ENCODE measurements at regions not wholly inside any gene's neighbourhood (a gene's known extent, or its start where the extent isn't known, plus 50 kb on each side); places are given as distances from the start of the nearest gene placed in this dataset.
"Not testable (repeated sequence)": the region's sequence is repeated elsewhere in the genome, so short reads cannot be mapped to it uniquely, and the experiment has no call there.

DNA sequence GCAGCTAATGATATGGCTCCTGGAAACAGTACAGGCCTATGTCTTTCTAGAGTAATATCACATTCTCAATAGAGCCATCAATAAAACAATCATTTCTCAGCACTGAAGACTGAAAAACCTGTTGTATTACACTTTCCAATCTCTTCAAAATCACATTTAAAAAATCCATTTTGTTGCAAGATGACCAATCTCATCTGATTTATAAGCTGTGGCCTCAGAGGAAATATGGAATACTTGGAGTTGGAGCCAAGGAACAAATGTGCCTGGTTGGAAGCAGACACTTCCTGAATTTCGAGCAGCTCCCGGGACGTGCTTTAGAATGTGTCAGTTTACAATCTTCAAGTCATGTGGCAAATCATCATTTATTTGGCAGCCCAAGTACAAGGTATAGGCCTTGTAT, 114.5 kb downstream of the ADCYAP1 start:
- in situ Hi-C loops (cut with HindIII; ENCODE audit: low pct_unique_long_range_greater_than_20kb, low sequenced_read_pairs), result no loop called here
- no peak for DNase-seq (ENCODE audit: low read depth, low spot score)

DNA sequence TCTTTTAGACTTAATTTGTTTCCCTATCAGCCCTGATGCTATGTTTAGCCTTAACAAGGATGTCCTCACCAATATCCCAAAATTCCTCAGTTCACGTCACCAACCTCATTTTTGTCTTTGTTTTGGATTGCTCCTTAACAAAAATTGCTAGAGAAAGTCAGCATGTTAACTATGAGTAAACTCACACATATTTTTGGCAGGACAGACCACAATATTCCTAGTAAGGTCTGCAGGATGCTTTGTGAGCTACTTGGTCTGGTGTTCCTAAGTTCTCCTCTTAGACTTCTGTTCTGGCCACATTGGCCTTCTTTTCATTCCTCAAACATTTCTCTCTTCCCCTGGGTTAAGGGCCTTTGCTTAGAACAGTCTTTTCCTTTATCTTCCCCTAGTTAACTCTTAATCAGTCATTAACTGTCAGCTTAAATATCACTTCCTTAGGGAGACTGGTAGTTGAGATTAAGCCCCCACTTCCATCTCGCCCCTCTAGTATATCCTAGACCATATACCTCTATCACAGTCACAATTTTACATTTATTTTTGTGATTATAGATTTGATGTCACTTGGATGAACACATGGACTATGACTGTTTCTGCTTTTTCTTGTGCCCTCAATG, 116.2 kb downstream of the ADCYAP1 start:
- DNase-seq (ENCODE audit: low read depth, low spot score), result no peak
- in situ Hi-C loops (cut with HindIII; ENCODE audit: low pct_unique_long_range_greater_than_20kb, low sequenced_read_pairs), result no loop called here

GRCh38 chr18:1026930-1027329, 122.3 kb downstream of the ADCYAP1 start:
- in situ Hi-C loops (cut with HindIII; ENCODE audit: low pct_unique_long_range_greater_than_20kb, low sequenced_read_pairs), result no loop called here
- DNase-seq (ENCODE audit: low read depth, low spot score), result no peak

DNA sequence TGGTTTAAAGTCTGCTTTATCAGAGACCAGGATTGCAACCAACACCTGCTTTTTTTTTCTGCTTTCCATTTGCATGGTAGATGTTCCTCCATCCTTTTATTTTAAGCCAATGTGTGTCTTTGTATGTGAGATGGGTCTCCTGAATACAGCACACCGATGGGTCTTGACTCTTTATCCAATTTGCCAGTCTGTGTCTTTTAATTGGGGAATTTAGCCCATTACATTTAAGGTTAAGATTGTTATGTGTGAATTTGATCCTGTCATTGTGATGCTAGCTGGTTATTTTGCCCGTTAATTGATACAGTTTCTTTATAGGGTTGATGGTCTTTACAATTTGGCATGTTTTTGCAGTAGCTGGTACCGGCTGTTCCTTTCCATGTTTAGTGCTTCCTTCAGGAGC, 128.4 kb downstream of the ADCYAP1 start:
- DNase-seq (ENCODE audit: low read depth, low spot score); in situ Hi-C loops (cut with HindIII; ENCODE audit: low pct_unique_long_range_greater_than_20kb, low sequenced_read_pairs): not testable (repeated sequence)

GRCh38 chr18:1034971-1035370, 130.3 kb downstream of the ADCYAP1 start:
- in situ Hi-C loops (cut with HindIII; ENCODE audit: low pct_unique_long_range_greater_than_20kb, low sequenced_read_pairs), result no loop called here
- DNase-seq (ENCODE audit: low read depth, low spot score), result no peak

GRCh38 chr18:1036926-1037325, 132.3 kb downstream of the ADCYAP1 start:
- no peak for DNase-seq (ENCODE audit: low read depth, low spot score)
- in situ Hi-C loops (cut with HindIII; ENCODE audit: low pct_unique_long_range_greater_than_20kb, low sequenced_read_pairs), result no loop called here

- in situ Hi-C loops (cut with HindIII; ENCODE audit: low pct_unique_long_range_greater_than_20kb, low sequenced_read_pairs), result no loop called here
- DNase-seq (ENCODE audit: low read depth, low spot score), result no peak
These were observed 133.1 kb downstream of the ADCYAP1 start for GRCh38 chr18:1037776-1038175.

DNA sequence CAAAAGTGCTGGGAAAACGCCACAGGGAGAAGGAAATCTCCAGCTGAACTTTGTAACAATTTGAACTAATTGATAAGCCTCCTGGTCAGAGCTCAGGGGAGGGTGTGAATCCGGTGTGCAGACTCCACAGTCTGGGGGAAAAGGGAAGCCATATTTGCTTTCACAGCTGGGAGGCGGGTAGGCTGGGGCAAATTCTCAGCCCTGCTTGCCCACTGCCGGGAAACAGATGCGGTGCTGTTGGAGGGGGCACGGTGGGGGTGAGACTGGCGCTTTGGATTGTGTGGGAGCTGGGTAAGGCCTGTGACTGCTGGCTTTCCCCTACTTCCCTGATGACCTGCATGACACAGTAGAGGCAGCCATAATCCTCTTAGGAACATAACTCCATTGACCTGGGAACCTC, 134.8 kb downstream of the ADCYAP1 start:
- DNase-seq (ENCODE audit: low read depth, low spot score), result no peak
- in situ Hi-C loops (cut with HindIII; ENCODE audit: low pct_unique_long_range_greater_than_20kb, low sequenced_read_pairs), result no loop called here

GRCh38 chr18:1043039-1043438, 138.4 kb downstream of the ADCYAP1 start:
- in situ Hi-C loops (cut with HindIII; ENCODE audit: low pct_unique_long_range_greater_than_20kb, low sequenced_read_pairs); DNase-seq (ENCODE audit: low read depth, low spot score): not testable (repeated sequence)

DNA sequence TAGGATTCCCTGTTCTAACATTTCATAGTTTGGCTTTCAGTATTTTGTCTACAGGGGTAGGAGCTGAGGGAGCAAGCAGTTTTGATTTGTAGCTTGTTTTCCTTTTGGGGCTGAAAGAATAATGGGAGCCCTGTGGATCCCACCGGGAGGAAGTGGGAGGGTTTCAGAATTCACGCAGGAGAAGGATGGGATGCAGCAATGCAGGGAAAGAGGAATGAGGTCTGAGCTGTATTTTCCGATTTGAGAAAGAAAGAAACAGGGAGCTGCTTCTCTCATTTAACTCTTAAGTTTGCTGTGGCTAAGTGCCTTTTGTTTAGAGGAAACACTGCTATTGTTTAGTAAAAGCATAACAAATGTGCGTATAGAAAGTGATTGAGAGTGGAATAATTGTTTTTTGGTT, 141.0 kb downstream of the ADCYAP1 start:
- no peak for DNase-seq (ENCODE audit: low read depth, low spot score)

GRCh38 chr18:1047406-1047805, 142.7 kb downstream of the ADCYAP1 start:
- in situ Hi-C loops (cut with HindIII; ENCODE audit: low pct_unique_long_range_greater_than_20kb, low sequenced_read_pairs), result no loop called here
- DNase-seq (ENCODE audit: low read depth, low spot score), result no peak

More for the DNA sequence above, 141.0 kb downstream of the ADCYAP1 start:
- in situ Hi-C loops (cut with HindIII; ENCODE audit: low pct_unique_long_range_greater_than_20kb, low sequenced_read_pairs), result no loop called here

DNA sequence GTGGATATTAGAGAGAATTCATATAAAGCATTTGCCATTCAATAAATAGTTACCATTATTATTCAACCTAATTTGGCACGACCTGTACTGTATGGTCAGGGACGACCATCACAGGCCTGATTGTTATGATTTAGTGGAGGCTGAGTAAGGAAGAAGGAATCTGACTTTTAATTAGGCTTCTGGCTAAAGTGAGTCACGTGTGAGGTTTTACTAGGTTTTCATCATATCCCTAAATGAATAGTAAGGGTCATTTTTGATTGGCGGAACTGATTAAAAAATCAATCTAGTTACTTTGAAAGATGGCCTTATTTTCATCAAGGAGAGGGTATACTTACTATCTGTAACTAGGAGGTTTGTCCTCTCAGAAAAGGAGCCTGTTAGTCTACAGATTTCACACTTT, 143.4 kb downstream of the ADCYAP1 start:
- in situ Hi-C loops (cut with HindIII; ENCODE audit: low pct_unique_long_range_greater_than_20kb, low sequenced_read_pairs), result no loop called here
- DNase-seq (ENCODE audit: low read depth, low spot score), result peak; percentile 4

GRCh38 chr18:1049173-1049572, 144.5 kb downstream of the ADCYAP1 start:
- in situ Hi-C loops (cut with HindIII; ENCODE audit: low pct_unique_long_range_greater_than_20kb, low sequenced_read_pairs), result no loop called here
- DNase-seq (ENCODE audit: low read depth, low spot score), result no peak

- no peak for DNase-seq (ENCODE audit: low read depth, low spot score)
- in situ Hi-C loops (cut with HindIII; ENCODE audit: low pct_unique_long_range_greater_than_20kb, low sequenced_read_pairs), result no loop called here
These were observed 145.5 kb downstream of the ADCYAP1 start for GRCh38 chr18:1050012-1050657.

GRCh38 chr18:1052301-1052700, 147.6 kb downstream of the ADCYAP1 start:
- in situ Hi-C loops (cut with HindIII; ENCODE audit: low pct_unique_long_range_greater_than_20kb, low sequenced_read_pairs), result no loop called here
- no peak for DNase-seq (ENCODE audit: low read depth, low spot score)

GRCh38 chr18:1053331-1054315, 149.0 kb downstream of the ADCYAP1 start:
- no peak for DNase-seq (ENCODE audit: low read depth, low spot score)
- in situ Hi-C loops (cut with HindIII; ENCODE audit: low pct_unique_long_range_greater_than_20kb, low sequenced_read_pairs), result no loop called here

- in situ Hi-C loops (cut with HindIII; ENCODE audit: low pct_unique_long_range_greater_than_20kb, low sequenced_read_pairs), result no loop called here
- DNase-seq (ENCODE audit: low read depth, low spot score), result no peak
These were observed 151.7 kb downstream of the ADCYAP1 start for GRCh38 chr18:1056404-1056803.

GRCh38 chr18:1057367-1057766, 152.7 kb downstream of the ADCYAP1 start:
- no peak for DNase-seq (ENCODE audit: low read depth, low spot score)
- in situ Hi-C loops (cut with HindIII; ENCODE audit: low pct_unique_long_range_greater_than_20kb, low sequenced_read_pairs), result no loop called here
